Mesendoderm (in vitro differentiated cells): ENCODE measurements at regions not wholly inside any gene's neighbourhood (a gene's known extent, or its start where the extent isn't known, plus 50 kb on each side); places are given as distances from the start of the nearest gene placed in this dataset.
"Not testable (repeated sequence)": the region's sequence is repeated elsewhere in the genome, so short reads cannot be mapped to it uniquely, and the experiment has no call there.

ENCODE experiments used
- DNase-seq: peaks from one replicate; pipeline ENCODE4 v3.0.0; 2013
- H2AK5ac ChIP-seq: 2 replicates; pipeline ENCODE4 v1.6.1; 2013; ENCODE audit warnings: low read length, inconsistent platforms
- H2BK120ac ChIP-seq: 2 replicates; pipeline ENCODE4 v1.6.1; 2013; ENCODE audit warnings: low read depth, mild to moderate bottlenecking, low read length, moderate library complexity, mixed read lengths
- H2BK15ac ChIP-seq: replicated peaks from 2 replicates; pipeline ENCODE4 v1.6.1; 2013; ENCODE audit warnings: low read depth, mild to moderate bottlenecking, moderate library complexity
- H2BK5ac ChIP-seq: 2 replicates; pipeline ENCODE4 v1.6.1; 2013; ENCODE audit warnings: low read length, inconsistent platforms
- H3K18ac ChIP-seq: 2 replicates; pipeline ENCODE4 v1.6.1; 2013; ENCODE audit warnings: mild to moderate bottlenecking, low read length, mixed read lengths
- H3K23ac ChIP-seq: one replicate; pipeline ENCODE4 v1.6.1; 2013; ENCODE audit warnings: low read length
- H3K27ac ChIP-seq: 2 replicates; pipeline ENCODE4 v1.5.1; 2013; ENCODE audit warnings: low read depth, mild to moderate bottlenecking, inconsistent platforms, low read length, moderate library complexity
- H3K27me3 ChIP-seq: 2 replicates; pipeline ENCODE4 v1.6.1; 2013; ENCODE audit warnings: low read length, control low read depth, mild to moderate bottlenecking, inconsistent platforms; ENCODE audit not compliant: insufficient read depth, poor library complexity
- H3K36me3 ChIP-seq: 2 replicates; pipeline ENCODE4 v1.6.1; 2013; ENCODE audit warnings: low read length, inconsistent platforms; ENCODE audit not compliant: control insufficient read depth, insufficient read depth
- H3K4ac ChIP-seq: one replicate; pipeline ENCODE4 v1.6.1; 2013; ENCODE audit warnings: low read depth, mild to moderate bottlenecking, low read length, moderate library complexity
- H3K4me1 ChIP-seq: 2 replicates; pipeline ENCODE4 v1.6.1; 2013; ENCODE audit warnings: low read depth, low read length, inconsistent platforms; ENCODE audit not compliant: control insufficient read depth
- H3K4me2 ChIP-seq: 2 replicates; pipeline ENCODE4 v1.6.1; 2013; ENCODE audit warnings: low read length
- H3K4me3 ChIP-seq: 2 replicates; pipeline ENCODE4 v1.5.1; 2013; ENCODE audit warnings: mild to moderate bottlenecking, low read length
- H3K56ac ChIP-seq: one replicate; pipeline ENCODE4 v1.6.1; 2013; ENCODE audit warnings: low read length
- H3K79me1 ChIP-seq: 2 replicates; pipeline ENCODE4 v1.6.1; 2013; ENCODE audit warnings: low read length, inconsistent platforms
- H3K79me2 ChIP-seq: 2 replicates; pipeline ENCODE4 v1.6.1; 2013; ENCODE audit warnings: mild to moderate bottlenecking, low read length; ENCODE audit not compliant: control insufficient read depth, insufficient read depth
- H3K9ac ChIP-seq: 2 replicates; pipeline ENCODE4 v1.6.1; 2013; ENCODE audit warnings: low read length, inconsistent platforms
- H4K5ac ChIP-seq: one replicate; pipeline ENCODE4 v1.6.1; 2013; ENCODE audit warnings: low read length
- H4K8ac ChIP-seq: one replicate; pipeline ENCODE4 v1.6.1; 2013; ENCODE audit warnings: low read depth, mild to moderate bottlenecking, control low read depth, low read length, moderate library complexity
- WGBS: extraction: QIAGEN DNeasy Blood & Tissue Kit; methylation state at CpG from one replicate; pipeline ENCODE4 v1.1.7; 2013; ENCODE audit warnings: low lambda C conversion rate, missing lambda C conversion rate; ENCODE audit not compliant: insufficient coverage; ENCODE audit errors: extremely low coverage; 5-methylcytosine and 5-hydroxymethylcytosine counted together

GRCh38 chr6:53423560-53423959 lies 74.8 kb upstream of the ELOVL5 start:
- DNase-seq, H3K4me1 ChIP-seq, H2BK120ac ChIP-seq, H3K56ac ChIP-seq, H3K36me3 ChIP-seq, H3K18ac ChIP-seq, H3K4me2 ChIP-seq, H2BK5ac ChIP-seq, H4K5ac ChIP-seq, H3K23ac ChIP-seq, H3K4ac ChIP-seq, H3K79me1 ChIP-seq, H2BK15ac ChIP-seq, H3K79me2 ChIP-seq, H4K8ac ChIP-seq, H3K27me3 ChIP-seq, H3K4me3 ChIP-seq, H3K9ac ChIP-seq, H2AK5ac ChIP-seq, H3K27ac ChIP-seq: not testable (repeated sequence)

- WGBS: no CpG with 5 or more reads among the region's 1 CpG
- Histone ChIP-seq H3K27me3 (no peaks in the 10 kb centered on the region), H3K4me2 (no peak overlapping the region), H4K8ac (no peak overlapping the region), H4K5ac (no peak overlapping the region), H3K4me1 (no peaks in the 10 kb centered on the region), H3K4me3 (no peak overlapping the region), H3K18ac (no peak overlapping the region), H3K56ac (no peak overlapping the region), H3K27ac (no peak overlapping the region), H3K4ac (no peak overlapping the region), H2BK15ac (no peak overlapping the region), H2AK5ac (no peak overlapping the region), H3K79me1 (no peaks in the 10 kb centered on the region), H2BK5ac (no peak overlapping the region), H3K9ac (no peak overlapping the region), H3K36me3 (no peaks in the 10 kb centered on the region), H3K23ac (no peak overlapping the region), H2BK120ac (no peak overlapping the region), H3K79me2 (no peaks in the 10 kb centered on the region)
- no peak for DNase-seq
Observed at GRCh38 chr6:53419026-53419425, 70.3 kb upstream of the ELOVL5 start.

- Histone ChIP-seq H4K8ac (no peak overlapping the region), H2BK5ac (no peak overlapping the region), H3K4me2 (no peak overlapping the region), H3K27ac (no peak overlapping the region), H3K4ac (no peak overlapping the region), H4K5ac (no peak overlapping the region), H3K79me2 (no peaks in the 10 kb centered on the region), H2BK120ac (no peak overlapping the region), H2AK5ac (no peak overlapping the region), H3K4me1 (no peaks in the 10 kb centered on the region), H2BK15ac (no peak overlapping the region), H3K9ac (no peak overlapping the region), H3K36me3 (no peaks in the 10 kb centered on the region), H3K79me1 (no peaks in the 10 kb centered on the region), H3K4me3 (no peak overlapping the region), H3K27me3 (no peaks in the 10 kb centered on the region), H3K23ac (no peak overlapping the region), H3K56ac (no peak overlapping the region), H3K18ac (no peak overlapping the region)
- WGBS: no CpG with 5 or more reads among the region's 2 CpGs
- no peak for DNase-seq
Observed at GRCh38 chr6:53418288-53418687, 69.5 kb upstream of the ELOVL5 start.

GRCh38 chr6:53417141-53417540 lies 68.4 kb upstream of the ELOVL5 start:
- no peak overlapping the region for H2BK15ac ChIP-seq
- no peaks in the 10 kb centered on the region for H3K4me1 ChIP-seq
- no peak overlapping the region for H2AK5ac ChIP-seq
- H3K79me1 ChIP-seq: no peaks in the 10 kb centered on the region
- no peak overlapping the region for H2BK5ac ChIP-seq
- H3K79me2 ChIP-seq: no peaks in the 10 kb centered on the region
- no peak overlapping the region for H4K5ac ChIP-seq
- H3K27me3 ChIP-seq: no peaks in the 10 kb centered on the region
- H3K4me3 ChIP-seq: no peak overlapping the region
- no peaks in the 10 kb centered on the region for H3K36me3 ChIP-seq
- H2BK120ac ChIP-seq: no peak overlapping the region
- no peak for DNase-seq
- H3K56ac ChIP-seq: no peak overlapping the region
- WGBS: no CpG with 5 or more reads among the region's 1 CpG
- H4K8ac ChIP-seq: no peak overlapping the region
- no peak overlapping the region for H3K27ac ChIP-seq
- no peak overlapping the region for H3K9ac ChIP-seq
- H3K4me2 ChIP-seq: no peak overlapping the region
- no peak overlapping the region for H3K23ac ChIP-seq
- no peak overlapping the region for H3K4ac ChIP-seq
- no peak overlapping the region for H3K18ac ChIP-seq

- H3K18ac ChIP-seq: no peak overlapping the region
- no peak for DNase-seq
Observed at GRCh38 chr6:53413326-53413725, 64.6 kb upstream of the ELOVL5 start.

GRCh38 chr6:53412751-53413150 lies 64.0 kb upstream of the ELOVL5 start:
- H3K4me2 ChIP-seq: no peak overlapping the region
- no peak overlapping the region for H2BK120ac ChIP-seq
- H4K5ac ChIP-seq: no peak overlapping the region
- no peak for DNase-seq
- H3K56ac ChIP-seq: no peak overlapping the region
- no peak overlapping the region for H2BK5ac ChIP-seq
- no peaks in the 10 kb centered on the region for H3K27me3 ChIP-seq
- H3K4me3 ChIP-seq: no peak overlapping the region
- H2AK5ac ChIP-seq: no peak overlapping the region
- H3K23ac ChIP-seq: no peak overlapping the region
- H3K79me1 ChIP-seq: no peaks in the 10 kb centered on the region
- no peak overlapping the region for H2BK15ac ChIP-seq
- H3K27ac ChIP-seq: no peak overlapping the region
- no CpG with 5 or more reads among the region's 1 CpG for WGBS
- H4K8ac ChIP-seq: no peak overlapping the region
- no peak overlapping the region for H3K18ac ChIP-seq
- no peak overlapping the region for H3K9ac ChIP-seq
- no peaks in the 10 kb centered on the region for H3K4me1 ChIP-seq
- H3K4ac ChIP-seq: no peak overlapping the region
- H3K79me2 ChIP-seq: no peaks in the 10 kb centered on the region
- H3K36me3 ChIP-seq: no peaks in the 10 kb centered on the region

More at GRCh38 chr6:53413326-53413725, 64.6 kb upstream of the ELOVL5 start:
- no peaks in the 10 kb centered on the region for H3K79me2 ChIP-seq
- H2AK5ac ChIP-seq: no peak overlapping the region
- no peak overlapping the region for H2BK120ac ChIP-seq
- H3K9ac ChIP-seq: no peak overlapping the region
- H2BK15ac ChIP-seq: no peak overlapping the region
- no peak overlapping the region for H3K27ac ChIP-seq
- no peaks in the 10 kb centered on the region for H3K4me1 ChIP-seq
- no peak overlapping the region for H3K4me2 ChIP-seq
- no peak overlapping the region for H4K8ac ChIP-seq
- no peak overlapping the region for H3K56ac ChIP-seq
- H2BK5ac ChIP-seq: no peak overlapping the region
- no peak overlapping the region for H3K4me3 ChIP-seq
- WGBS: no CpG with 5 or more reads among the region's 4 CpGs
- no peaks in the 10 kb centered on the region for H3K27me3 ChIP-seq
- H3K79me1 ChIP-seq: no peaks in the 10 kb centered on the region
- no peak overlapping the region for H4K5ac ChIP-seq
- H3K36me3 ChIP-seq: no peaks in the 10 kb centered on the region
- no peak overlapping the region for H3K4ac ChIP-seq
- H3K23ac ChIP-seq: no peak overlapping the region
